A549 (cell line): ENCODE measurements at regions not wholly inside any gene's neighbourhood (a gene's known extent, or its start where the extent isn't known, plus 50 kb on each side); places are given as distances from the start of the nearest gene placed in this dataset.

Source experiments
- ATAC-seq, 2 experiments: fragments of 200-7000 bp in 1 of 2; fragments of >200 bp in 1 of 2; cut with Nextera tagmentation in 1 of 2; cut with Tn5 transposase in 1 of 2; 3 replicates each; pipeline versions ENCODE4 v1.8.0 to v1.9.1; 2018 to 2020; ENCODE audit warnings: mild to moderate bottlenecking in 1 of 2, moderate library complexity in 1 of 2
- CTCF ChIA-PET: fragments of 300-600 bp; sonication (Branson Sonifier 250); formaldehyde crosslinking; extraction: SDS; loops from one replicate; lab custom pipeline; 2021; ENCODE audit warnings: antibody characterized with exemption, inconsistent platforms; lab: Yijun Ruan, JAX
- POLR2A ChIA-PET: fragments of 350-600 bp; formaldehyde crosslinking; extraction: SDS; loops from one replicate; lab custom pipeline; 2021; ENCODE audit warnings: antibody characterized with exemption, inconsistent platforms; lab: Yijun Ruan, JAX
- DNase-seq, 2 experiments: peaks; one replicate each; pipeline versions ENCODE4 v3.0.0 to v3.0.0-alpha.2; 2011 to 2016; ENCODE audit warnings: low read depth in 1 of 2, low spot score in 1 of 2
- FAIRE-seq: peaks from 2 replicates; lab custom pipeline; 2011; peaks lifted over from hg19 to GRCh38; lab: Jason Lieb, UNC
- H3K27ac ChIP-seq, 2 experiments: fragments of >200 bp; sonication (Bioruptor Twin); formaldehyde crosslinking; 3 replicates each; pipeline ENCODE4 v1.5.1; 2016 to 2017
- H3K4me1 ChIP-seq: fragments of >200 bp; sonication (Bioruptor Twin); formaldehyde crosslinking; 3 replicates; pipeline ENCODE4 v1.6.1; 2016
- H3K4me2 ChIP-seq: fragments of >200 bp; sonication (Bioruptor Twin); formaldehyde crosslinking; 3 replicates; pipeline ENCODE4 v1.6.1; 2016
- H3K4me3 ChIP-seq: fragments of >200 bp; sonication (Bioruptor Twin); formaldehyde crosslinking; 3 replicates; pipeline ENCODE4 v1.5.1; 2016
- H3K9me3 ChIP-seq: fragments of >200 bp; sonication (Bioruptor Twin); formaldehyde crosslinking; 3 replicates; pipeline ENCODE4 v1.6.1; 2016
- ATOH8 ChIP-seq: fragments of 250-450 bp; sonication (Bioruptor Pico); IDR thresholded peaks from 2 replicates; pipeline ENCODE4 v1.5.0; 2020; ENCODE audit warnings: low read depth, mild to moderate bottlenecking, moderate library complexity
- BCL3 ChIP-seq: fragments of >200 bp; sonication (Bioruptor Twin); formaldehyde crosslinking; IDR thresholded peaks from 3 replicates; pipeline ENCODE4 v1.6.1; 2016
- CBX2 ChIP-seq: fragments of 200-600 bp; sonication (generic); IDR thresholded peaks from 2 replicates; pipeline ENCODE4 v1.6.1; 2016; ENCODE audit warnings: low read depth, mild to moderate bottlenecking, borderline replicate concordance
- EHMT2 ChIP-seq: fragments of 200-600 bp; sonication (generic); IDR thresholded peaks from 2 replicates; pipeline ENCODE4 v1.6.1; 2016; ENCODE audit warnings: antibody characterized with exemption, low read depth, mild to moderate bottlenecking, moderate library complexity
- FOXS1 ChIP-seq: fragments of 250-450 bp; sonication (Bioruptor Pico); IDR thresholded peaks from 2 replicates; pipeline ENCODE4 v1.5.0; 2020; ENCODE audit warnings: mild to moderate bottlenecking, moderate library complexity
- HEYL ChIP-seq: fragments of 250-450 bp; sonication (Bioruptor Pico); IDR thresholded peaks from 2 replicates; pipeline ENCODE4 v1.8.0; 2021; ENCODE audit warnings: mild to moderate bottlenecking, moderate library complexity
- HOXB13 ChIP-seq: fragments of 250-450 bp; sonication (Bioruptor Pico); IDR thresholded peaks from 2 replicates; pipeline ENCODE4 v1.5.0; 2020; ENCODE audit warnings: low read depth, mild to moderate bottlenecking, moderate library complexity
- HOXB5 ChIP-seq: fragments of 250-450 bp; sonication (Bioruptor Pico); IDR thresholded peaks from 2 replicates; pipeline ENCODE4 v1.5.0; 2020; ENCODE audit warnings: mild to moderate bottlenecking, moderate library complexity
- JUN ChIP-seq, 2 experiments: fragments of >200 bp; sonication (Bioruptor Twin); formaldehyde crosslinking; IDR thresholded peaks; 2 replicates in 1 of 2; 3 replicates in 1 of 2; pipeline ENCODE4 v1.6.1; 2016 to 2017
- JUNB ChIP-seq: fragments of >200 bp; sonication (Bioruptor Twin); formaldehyde crosslinking; IDR thresholded peaks from 2 replicates; pipeline ENCODE4 v1.6.1; 2016
- KDM1A ChIP-seq: fragments of 200-600 bp; sonication (generic); IDR thresholded peaks from 2 replicates; pipeline ENCODE4 v1.6.1; 2016; ENCODE audit warnings: low read depth, mild to moderate bottlenecking
- KDM5A ChIP-seq: fragments of 200-600 bp; sonication (generic); IDR thresholded peaks from 2 replicates; pipeline ENCODE4 v1.6.1; 2016; ENCODE audit warnings: antibody characterized with exemption, mild to moderate bottlenecking
- MAX ChIP-seq: IDR thresholded peaks from 2 replicates; pipeline ENCODE4 v1.6.1; 2012
- MAZ ChIP-seq: fragments of 150-350 bp; IDR thresholded peaks from 2 replicates; pipeline ENCODE4 v1.6.1; 2014; ENCODE audit warnings: antibody characterized with exemption, low read depth, low read length, borderline replicate concordance
- NFE2L2 ChIP-seq: fragments of 150-350 bp; conservative IDR thresholded peaks from 2 replicates; pipeline ENCODE4 v1.6.1; 2014; ENCODE audit warnings: low read length
- NPAS2 ChIP-seq: fragments of 250-450 bp; sonication (Bioruptor Pico); IDR thresholded peaks from 2 replicates; pipeline ENCODE4 v1.8.0; 2022; ENCODE audit warnings: mild to moderate bottlenecking, moderate library complexity, borderline replicate concordance
- POLR2AphosphoS2 ChIP-seq: conservative IDR thresholded peaks from 2 replicates; pipeline ENCODE4 v1.6.1; 2012; ENCODE audit warnings: low read length, improper control_type of control experiment, inconsistent platforms
- REST ChIP-seq: fragments of 200-600 bp; sonication (generic); IDR thresholded peaks from 2 replicates; pipeline ENCODE4 v1.6.1; 2016; ENCODE audit warnings: antibody characterized with exemption, mild to moderate bottlenecking, moderate library complexity
- RNF2 ChIP-seq: fragments of 200-600 bp; sonication (generic); IDR thresholded peaks from 2 replicates; pipeline ENCODE4 v1.6.1; 2016; ENCODE audit warnings: low read depth, mild to moderate bottlenecking, antibody characterized with exemption, moderate library complexity, borderline replicate concordance
- SMC3 ChIP-seq: fragments of >200 bp; sonication (Bioruptor Twin); formaldehyde crosslinking; IDR thresholded peaks from 3 replicates; pipeline ENCODE4 v1.6.1; 2018; ENCODE audit warnings: inconsistent platforms
- SREBF2 ChIP-seq: fragments of 450-650 bp; IDR thresholded peaks from 2 replicates; pipeline ENCODE4 v1.6.1; 2014; ENCODE audit warnings: mild to moderate bottlenecking, moderate library complexity
- ZC3H11A ChIP-seq: fragments of 450-650 bp; IDR thresholded peaks from 2 replicates; pipeline ENCODE4 v1.6.1; 2014; ENCODE audit warnings: antibody characterized with exemption, mild to moderate bottlenecking
- ZFP36 ChIP-seq: fragments of 450-650 bp; IDR thresholded peaks from 2 replicates; pipeline ENCODE4 v1.6.1; 2014; ENCODE audit warnings: borderline replicate concordance; ENCODE audit not compliant: partially characterized antibody
- ZNF302 ChIP-seq: fragments of 250-450 bp; sonication (Bioruptor Pico); IDR thresholded peaks from 2 replicates; pipeline ENCODE4 v1.9.0; 2021; ENCODE audit warnings: inconsistent platforms, mild to moderate bottlenecking, moderate library complexity
- ZSCAN20 ChIP-seq: fragments of 250-450 bp; sonication (Bioruptor Pico); IDR thresholded peaks from 2 replicates; pipeline ENCODE4 v1.8.0; 2022; ENCODE audit warnings: mild to moderate bottlenecking, moderate library complexity

GRCh38 chr2:198953328-198953727 is 504.4 kb downstream of the SATB2 start:
- Histone ChIP-seq H3K27ac (no peak overlapping the region), H3K4me3 (no peak overlapping the region), H3K4me1 (no peaks in the 10 kb centered on the region), H3K9me3 (no peaks in the 10 kb centered on the region), H3K4me2 (no peak overlapping the region)
- no peak for DNase-seq
- ChIA-PET CTCF (no interaction called here), POLR2A (no interaction called here)
- no peak for FAIRE-seq
- TF ChIP-seq KDM5A, result no peak
- no peak for TF ChIP-seq NFE2L2
- TF ChIP-seq SMC3, result no peak
- no peak for TF ChIP-seq ZSCAN20 (CRISPR knock-in tag)
- no peak for TF ChIP-seq RNF2
- TF ChIP-seq ZNF302, result no peak
- no peak for TF ChIP-seq ZFP36
- no peak for TF ChIP-seq MAZ
- TF ChIP-seq JUN (IDR thresholded peaks at IDR 0.05), result no peak
- TF ChIP-seq JUNB, result no peak
- no peak for TF ChIP-seq BCL3
- TF ChIP-seq KDM1A, result no peak
- TF ChIP-seq SREBF2, result no peak
- no peak for TF ChIP-seq NPAS2 (CRISPR knock-in tag)
- no peak for TF ChIP-seq HEYL (CRISPR knock-in tag)
- ATAC-seq, result no peak

GRCh38 chr2:198950803-198951202 is 506.9 kb downstream of the SATB2 start:
- DNase-seq, result no peak
- TF ChIP-seq CBX2, result no peak
- no peak for TF ChIP-seq HOXB13 (CRISPR knock-in tag)
- no peak for TF ChIP-seq SMC3
- no peak for TF ChIP-seq REST
- TF ChIP-seq ATOH8 (CRISPR knock-in tag), result no peak
- TF ChIP-seq MAX, result no peak
- TF ChIP-seq POLR2AphosphoS2, result no peak
- no peak for TF ChIP-seq HOXB5 (CRISPR knock-in tag)
- no peak for TF ChIP-seq EHMT2
- no peak for TF ChIP-seq SREBF2
- TF ChIP-seq FOXS1 (CRISPR knock-in tag), result no peak
- TF ChIP-seq ZC3H11A, result no peak
- TF ChIP-seq, all 56 proteins: peak for 0
- ChIA-PET CTCF (no interaction called here), POLR2A (no interaction called here)
- Histone ChIP-seq H3K4me2 (no peak overlapping the region), H3K27ac (no peak overlapping the region), H3K4me3 (no peak overlapping the region), H3K9me3 (no peaks in the 10 kb centered on the region), H3K4me1 (no peaks in the 10 kb centered on the region)
- FAIRE-seq (no peak), ATAC-seq (no peak)
